HS-5 (cell line): ENCODE measurements at regions not wholly inside any gene's neighbourhood (a gene's known extent, or its start where the extent isn't known, plus 50 kb on each side); places are given as distances from the start of the nearest gene placed in this dataset.
"Not testable (repeated sequence)": the region's sequence is repeated elsewhere in the genome, so short reads cannot be mapped to it uniquely, and the experiment has no call there.

ENCODE experiments used
- DNase-seq: peaks from one replicate; pipeline ENCODE4 v3.0.0-alpha.2; 2012; ENCODE audit warnings: low read depth

GRCh38 chr1:73854527-73854926 lies 343.4 kb downstream of the LRRIQ3 start:
- no peak for DNase-seq

- DNase-seq, result no peak
These were observed 355.5 kb downstream of the LRRIQ3 start for GRCh38 chr1:73842436-73842835.

GRCh38 chr1:73839922-73840321 lies 358.1 kb downstream of the LRRIQ3 start:
- no peak for DNase-seq

GRCh38 chr1:73832276-73833181 lies 365.4 kb downstream of the LRRIQ3 start:
- DNase-seq, result peak; percentile 16

- not testable (repeated sequence) for DNase-seq
These were observed 370.7 kb downstream of the LRRIQ3 start for GRCh38 chr1:73827283-73827682.

- no peak for DNase-seq
These were observed 373.9 kb downstream of the LRRIQ3 start for GRCh38 chr1:73824065-73824464.

- DNase-seq, result no peak
These were observed 376.5 kb downstream of the LRRIQ3 start for GRCh38 chr1:73821520-73821919.

- DNase-seq, result no peak
These were observed 377.1 kb downstream of the LRRIQ3 start for GRCh38 chr1:73820843-73821242.

GRCh38 chr1:73813716-73814115 lies 384.3 kb downstream of the LRRIQ3 start:
- DNase-seq, result no peak

GRCh38 chr1:73813236-73813635 lies 384.7 kb downstream of the LRRIQ3 start:
- DNase-seq, result no peak

GRCh38 chr1:73811798-73812197 lies 386.2 kb downstream of the LRRIQ3 start:
- DNase-seq, result no peak

GRCh38 chr1:73804935-73805334 lies 393.0 kb downstream of the LRRIQ3 start:
- no peak for DNase-seq

- DNase-seq, result no peak
These were observed 394.6 kb downstream of the LRRIQ3 start for GRCh38 chr1:73803380-73803779.

GRCh38 chr1:73801912-73802429 lies 396.0 kb downstream of the LRRIQ3 start:
- no peak for DNase-seq

GRCh38 chr1:73800376-73800775 lies 397.6 kb downstream of the LRRIQ3 start:
- peak; percentile 79 for DNase-seq

- no peak for DNase-seq
These were observed 408.0 kb downstream of the LRRIQ3 start for GRCh38 chr1:73789965-73790364.

- DNase-seq, result no peak
These were observed 413.9 kb downstream of the LRRIQ3 start for GRCh38 chr1:73784026-73784425.

- DNase-seq, result no peak
These were observed 414.6 kb downstream of the LRRIQ3 start for GRCh38 chr1:73783352-73783751.

GRCh38 chr1:73782901-73783300 lies 415.1 kb downstream of the LRRIQ3 start:
- DNase-seq, result no peak

GRCh38 chr1:73781251-73781650 lies 416.7 kb downstream of the LRRIQ3 start:
- DNase-seq, result no peak

- DNase-seq, result no peak
These were observed 419.5 kb downstream of the LRRIQ3 start for GRCh38 chr1:73778471-73778870.

GRCh38 chr1:73775896-73776295 lies 422.1 kb downstream of the LRRIQ3 start:
- no peak for DNase-seq

GRCh38 chr1:73772941-73773340 lies 425.0 kb downstream of the LRRIQ3 start:
- DNase-seq, result no peak

GRCh38 chr1:73771396-73771795 lies 426.6 kb downstream of the LRRIQ3 start:
- DNase-seq, result no peak
